OCI-LY1 (cell line): ENCODE measurements at regions not wholly inside any gene's neighbourhood (a gene's known extent, or its start where the extent isn't known, plus 50 kb on each side); places are given as distances from the start of the nearest gene placed in this dataset.
A peak's percentile ranks its signal among the peaks of the same experiment; 100 is the strongest.

Experiments
- H2AFZ ChIP-seq: fragments of 200-600 bp; sonication (generic), shearing (Covaris generic); 2 replicates; pipeline ENCODE4 v1.6.0; 2014; ENCODE audit warnings: antibody characterized with exemption, mild to moderate bottlenecking, low read length
- H3F3A ChIP-seq: fragments of 200-600 bp; sonication (generic), shearing (Covaris generic); 2 replicates; pipeline ENCODE4 v1.6.0; 2014; ENCODE audit warnings: mild to moderate bottlenecking, antibody characterized with exemption, low read length, moderate library complexity; ENCODE audit not compliant: insufficient read depth
- H3K27ac ChIP-seq: fragments of 200-600 bp; sonication (generic); 2 replicates; pipeline ENCODE4 v1.5.1; 2014; ENCODE audit warnings: low read length, mixed run types, mild to moderate bottlenecking, low read depth; ENCODE audit not compliant: poor library complexity, severe bottlenecking
- H3K27me3 ChIP-seq: fragments of 200-600 bp; sonication (generic); 2 replicates; pipeline ENCODE4 v1.6.0; 2014; ENCODE audit warnings: antibody characterized with exemption, mild to moderate bottlenecking, low read length, moderate library complexity; ENCODE audit not compliant: insufficient read depth
- H3K36me3 ChIP-seq: fragments of 200-600 bp; sonication (generic); 2 replicates; pipeline ENCODE4 v1.6.1; 2014; ENCODE audit warnings: mild to moderate bottlenecking, antibody characterized with exemption, low read length, moderate library complexity, mixed read lengths; ENCODE audit not compliant: insufficient read depth
- H3K4me1 ChIP-seq: fragments of 200-600 bp; sonication (generic); 2 replicates; pipeline ENCODE4 v1.5.1; 2014; ENCODE audit warnings: mild to moderate bottlenecking, low read length, moderate library complexity; ENCODE audit not compliant: insufficient read depth, severe bottlenecking
- H3K4me2 ChIP-seq: fragments of 200-600 bp; sonication (generic), shearing (Covaris generic); 2 replicates; pipeline ENCODE4 v1.6.1; 2014; ENCODE audit warnings: low read length
- H3K4me3 ChIP-seq: fragments of 200-600 bp; sonication (generic); 2 replicates; pipeline ENCODE4 v1.5.1; 2014; ENCODE audit warnings: low read length, low read depth, mild to moderate bottlenecking, mixed read lengths; ENCODE audit not compliant: poor library complexity, severe bottlenecking
- H3K79me2 ChIP-seq: fragments of 200-600 bp; shearing (Covaris generic); 2 replicates; pipeline ENCODE4 v1.6.1; 2016; ENCODE audit warnings: mixed run types, low read length, mixed read lengths; ENCODE audit not compliant: insufficient read depth
- H3K9ac ChIP-seq: fragments of 200-600 bp; sonication (generic), shearing (Covaris generic); 2 replicates; pipeline ENCODE4 v1.6.1; 2014; ENCODE audit warnings: mild to moderate bottlenecking, low read length, mixed read lengths
- H3K9me2 ChIP-seq: fragments of 200-600 bp; sonication (generic), shearing (Covaris generic); 2 replicates; pipeline ENCODE4 v1.6.1; 2014; ENCODE audit warnings: low read depth, mild to moderate bottlenecking, low read length, mixed read lengths
- H3K9me3 ChIP-seq: fragments of 200-600 bp; shearing (Covaris generic); 2 replicates; pipeline ENCODE4 v1.6.1; 2014; ENCODE audit warnings: low read length, mixed read lengths
- H4K20me1 ChIP-seq: fragments of 200-600 bp; sonication (generic), shearing (Covaris generic); 2 replicates; pipeline ENCODE4 v1.6.0; 2016; ENCODE audit warnings: mild to moderate bottlenecking, low read length; ENCODE audit not compliant: insufficient read depth
- CTCF ChIP-seq: fragments of 200-600 bp; sonication (generic), shearing (Covaris generic); IDR thresholded peaks from 2 replicates; pipeline ENCODE4 v1.5.1; 2017; ENCODE audit warnings: mild to moderate bottlenecking, antibody characterized with exemption, low read length, moderate library complexity, mixed read lengths
- EZH2 ChIP-seq: fragments of 200-600 bp; sonication (generic), shearing (Covaris generic); IDR thresholded peaks from 2 replicates; pipeline ENCODE4 v1.8.0; 2017; ENCODE audit warnings: borderline replicate concordance, mixed run types, mild to moderate bottlenecking, antibody characterized with exemption, low read length, moderate library complexity, mixed read lengths

- Histone ChIP-seq H3K4me1 (peaks cover 54% of the 10 kb centered on the region), H4K20me1 (no peaks in the 10 kb centered on the region), H3K9me3 (no peaks in the 10 kb centered on the region), H3K27ac (peak overlapping the region; percentile 38), H3K9ac (peak overlapping the region; percentile 17), H3K9me2 (no peaks in the 10 kb centered on the region), H3K4me3 (peak overlapping the region; percentile 2), H3F3A (no peaks in the 10 kb centered on the region), H3K36me3 (no peaks in the 10 kb centered on the region), H2AFZ (no peak overlapping the region), H3K79me2 (no peaks in the 10 kb centered on the region), H3K4me2 (peak overlapping the region; percentile 55), H3K27me3 (no peaks in the 10 kb centered on the region)
- TF ChIP-seq CTCF (no peak), EZH2 (no peak)
Observed at GRCh38 chr5:124231802-124232201, 514.6 kb downstream of the ZNF608 start.

- Histone ChIP-seq H3K27ac (peak overlapping the region; percentile 8), H3K9me3 (no peaks in the 10 kb centered on the region), H2AFZ (no peak overlapping the region), H3F3A (no peaks in the 10 kb centered on the region), H3K27me3 (no peaks in the 10 kb centered on the region), H3K4me3 (no peak overlapping the region), H3K9ac (no peak overlapping the region), H3K4me2 (peak overlapping the region; percentile 55; the same call in 1 of the 2 replicates), H3K36me3 (no peaks in the 10 kb centered on the region), H4K20me1 (no peaks in the 10 kb centered on the region), H3K4me1 (peaks cover 48% of the 10 kb centered on the region), H3K9me2 (no peaks in the 10 kb centered on the region), H3K79me2 (no peaks in the 10 kb centered on the region)
- TF ChIP-seq EZH2 = no peak
- no peak for TF ChIP-seq CTCF
Observed at GRCh38 chr5:124231230-124231629, 515.2 kb downstream of the ZNF608 start.

GRCh38 chr5:124230456-124230855, 516.0 kb downstream of the ZNF608 start:
- H3K36me3 ChIP-seq = no peaks in the 10 kb centered on the region
- no peaks in the 10 kb centered on the region for H3F3A ChIP-seq
- peaks cover 47% of the 10 kb centered on the region for H3K4me1 ChIP-seq
- TF ChIP-seq CTCF (no peak), EZH2 (no peak)
- no peak overlapping the region for H3K4me3 ChIP-seq
- H3K9me3 ChIP-seq = no peaks in the 10 kb centered on the region
- peak overlapping the region; percentile 24; the same call in 1 of the 2 replicates for H2AFZ ChIP-seq
- H3K79me2 ChIP-seq = no peaks in the 10 kb centered on the region
- H3K27me3 ChIP-seq = no peaks in the 10 kb centered on the region
- no peaks in the 10 kb centered on the region for H4K20me1 ChIP-seq
- no peak overlapping the region for H3K27ac ChIP-seq
- H3K4me2 ChIP-seq = peak overlapping the region; percentile 2; the same call in 1 of the 2 replicates
- no peaks in the 10 kb centered on the region for H3K9me2 ChIP-seq
- no peak overlapping the region for H3K9ac ChIP-seq
